HepG2 (cell line): ENCODE measurements at regions not wholly inside any gene's neighbourhood (a gene's known extent, or its start where the extent isn't known, plus 50 kb on each side); places are given as distances from the start of the nearest gene placed in this dataset.
A peak's percentile ranks its signal among the peaks of the same experiment; 100 is the strongest.

ENCODE experiments used
- ISL2 ChIP-seq: sonication (generic); formaldehyde crosslinking; IDR thresholded peaks from 2 replicates; pipeline ENCODE4 v1.5.0; 2020; ENCODE audit warnings: missing genetic modification reagents
- KDM4B ChIP-seq: sonication (generic); formaldehyde crosslinking; IDR thresholded peaks from 2 replicates; pipeline ENCODE4 v1.4.0; 2020; ENCODE audit warnings: missing genetic modification reagents
- KLF15 ChIP-seq: sonication (generic); formaldehyde crosslinking; IDR thresholded peaks from 2 replicates; pipeline ENCODE4 v1.8.1; 2023; ENCODE audit warnings: borderline replicate concordance, mild to moderate bottlenecking, inconsistent platforms, missing genetic modification reagents, mixed read lengths
- MBD4 ChIP-seq: IDR thresholded peaks from 2 replicates; pipeline ENCODE4 v1.6.1; 2012; ENCODE audit warnings: low read length, inconsistent platforms, borderline replicate concordance
- NR1H2 ChIP-seq: sonication (generic); formaldehyde crosslinking; IDR thresholded peaks from 2 replicates; pipeline ENCODE4 v1.8.1; 2022; ENCODE audit warnings: low read depth, missing genetic modification reagents, borderline replicate concordance
- NRL ChIP-seq: sonication (generic); formaldehyde crosslinking; IDR thresholded peaks from 2 replicates; pipeline ENCODE4 v1.5.0; 2020; ENCODE audit warnings: missing genetic modification reagents, mild to moderate bottlenecking, moderate library complexity, borderline replicate concordance
- PITX1 ChIP-seq: sonication (generic); formaldehyde crosslinking; IDR thresholded peaks from 2 replicates; pipeline ENCODE4 v1.5.1; 2020; ENCODE audit warnings: mild to moderate bottlenecking, missing genetic modification reagents
- SRSF1 ChIP-seq: fragments of 200-400 bp; formaldehyde crosslinking; optimal IDR thresholded peaks from 2 replicates; pipeline ENCODE3; 2017; ENCODE audit warnings: mild to moderate bottlenecking, low read depth, low read length, moderate library complexity
- TCF7L2 ChIP-seq: IDR thresholded peaks from 2 replicates; pipeline ENCODE4 v1.6.1; 2011; ENCODE audit warnings: mild to moderate bottlenecking, low read depth, low read length, moderate library complexity
- ZBTB21 ChIP-seq: sonication (generic); formaldehyde crosslinking; IDR thresholded peaks from 2 replicates; pipeline ENCODE4 v1.4.0; 2020; ENCODE audit warnings: missing genetic modification reagents
- ZNF24 ChIP-seq: fragments of 450-650 bp; IDR thresholded peaks from 2 replicates; pipeline ENCODE4 v1.6.1; 2017; ENCODE audit warnings: antibody characterized with exemption, mild to moderate bottlenecking
- ZNF260 ChIP-seq: sonication (generic); formaldehyde crosslinking; IDR thresholded peaks from 2 replicates; pipeline ENCODE4 v1.4.0; 2020; ENCODE audit warnings: missing genetic modification reagents, low read depth, mild to moderate bottlenecking, borderline replicate concordance
- ZNF441 ChIP-seq: sonication (generic); formaldehyde crosslinking; IDR thresholded peaks from 2 replicates; pipeline ENCODE4 v1.7.0; 2021; ENCODE audit warnings: missing genetic modification reagents, borderline replicate concordance
- ZNF788 ChIP-seq: sonication (generic); formaldehyde crosslinking; IDR thresholded peaks from 2 replicates; pipeline ENCODE4 v1.5.0; 2020; ENCODE audit warnings: mild to moderate bottlenecking, missing genetic modification reagents, borderline replicate concordance
- ZNF83 ChIP-seq: sonication (generic); formaldehyde crosslinking; IDR thresholded peaks from 2 replicates; pipeline ENCODE4 v1.4.0; 2020; ENCODE audit warnings: missing genetic modification reagents, mild to moderate bottlenecking, borderline replicate concordance
- ZSCAN12 ChIP-seq: sonication (generic); formaldehyde crosslinking; IDR thresholded peaks from 2 replicates; pipeline ENCODE4 v1.9.0; 2021; ENCODE audit warnings: mild to moderate bottlenecking, missing genetic modification reagents
- ZSCAN20 ChIP-seq: sonication (generic); formaldehyde crosslinking; IDR thresholded peaks from 2 replicates; pipeline ENCODE4 v1.4.0; 2020; ENCODE audit warnings: missing genetic modification reagents, mild to moderate bottlenecking, borderline replicate concordance
- TF ChIP-seq, protein P1 (sequence below): sonication (generic); formaldehyde crosslinking; IDR thresholded peaks from 2 replicates; pipeline ENCODE4 v1.4.0; 2020; ENCODE audit warnings: low read depth, mild to moderate bottlenecking, missing genetic modification reagents
- TF ChIP-seq, protein P2 (sequence below): sonication (generic); formaldehyde crosslinking; IDR thresholded peaks from 2 replicates; pipeline ENCODE4 v1.8.0; 2022; ENCODE audit warnings: mild to moderate bottlenecking, missing genetic modification reagents, borderline replicate concordance
- TF ChIP-seq, protein P3 (sequence below): sonication (generic); formaldehyde crosslinking; IDR thresholded peaks from 2 replicates; pipeline ENCODE4 v1.8.1; 2023; ENCODE audit warnings: mild to moderate bottlenecking, missing genetic modification reagents
- TF ChIP-seq, protein P4 (sequence below): fragments of 450-650 bp; IDR thresholded peaks from 2 replicates; pipeline ENCODE4 v1.6.1; 2017
- TF ChIP-seq, protein P5 (sequence below): sonication (generic); formaldehyde crosslinking; IDR thresholded peaks from 2 replicates; pipeline ENCODE4 v1.5.1; 2020; ENCODE audit warnings: missing genetic modification reagents, mild to moderate bottlenecking, borderline replicate concordance

DNA sequence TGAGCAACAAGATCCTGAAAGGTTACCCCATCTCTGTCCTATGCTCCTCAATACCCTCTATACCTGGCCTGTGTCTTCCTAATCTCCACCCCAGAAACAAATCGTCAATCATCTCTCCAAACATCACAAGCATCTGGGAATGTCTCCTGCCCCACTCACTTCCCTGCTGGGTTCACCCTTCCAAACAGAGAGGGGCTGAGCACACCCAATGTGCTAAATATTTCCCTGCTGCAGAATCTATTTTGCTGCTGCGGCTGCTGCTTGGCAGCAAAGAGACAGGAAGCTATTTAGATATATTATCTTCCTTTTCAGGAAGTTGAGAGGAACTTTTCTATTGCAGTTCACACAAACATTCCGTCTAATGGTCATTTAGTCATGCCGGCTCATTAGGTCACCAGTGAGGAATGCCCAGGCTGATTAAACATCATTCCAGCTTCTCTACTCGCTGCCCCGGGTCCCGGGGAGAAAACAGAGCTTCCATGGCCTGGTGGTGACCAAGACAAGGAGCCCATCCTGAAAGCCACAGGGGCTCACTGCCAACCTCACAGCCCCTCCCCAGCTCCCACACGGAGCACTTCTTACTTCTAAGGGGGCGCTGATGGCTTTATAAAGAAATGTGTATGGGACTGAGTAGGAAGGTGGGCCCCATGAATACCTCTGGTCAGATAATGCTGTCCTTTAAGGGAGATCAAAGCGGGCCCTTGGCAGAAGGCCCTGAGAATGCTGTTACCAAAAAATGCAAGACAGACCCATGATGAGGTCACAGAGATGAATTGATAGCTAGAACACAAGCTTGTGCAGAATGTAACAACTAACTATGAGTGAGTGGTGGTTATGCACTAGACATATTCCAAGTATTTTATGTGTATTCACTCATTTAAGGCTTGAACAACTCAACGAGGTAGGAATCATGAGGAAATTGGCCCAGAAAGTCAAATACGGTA, 218.3 kb downstream of the SOX9 start (continued):
- TF ChIP-seq PITX1 (CRISPR knock-in tag) (peak; percentile 64), ZNF441 (CRISPR knock-in tag) (no peak), TCF7L2 (no peak), ZSCAN20 (no peak), KLF15 (0 out of 2 replicates have a peak, but pooled peaks have one; percentile 15), ZSCAN12 (CRISPR knock-in tag) (no peak), SRSF1 (no peak), ZNF24 (no peak), KDM4B (CRISPR knock-in tag) (no peak), ZNF788 (CRISPR knock-in tag) (no peak), NR1H2 (no peak), MBD4 (no peak), ISL2 (CRISPR knock-in tag) (peak; percentile 68; the same call in 1 of the 2 replicates), NRL (CRISPR knock-in tag) (no peak), ZBTB21 (CRISPR knock-in tag) (peak; percentile 64), ZNF83 (CRISPR knock-in tag) (no peak), ZNF260 (no peak)
- TF ChIP-seq, protein P1, sequence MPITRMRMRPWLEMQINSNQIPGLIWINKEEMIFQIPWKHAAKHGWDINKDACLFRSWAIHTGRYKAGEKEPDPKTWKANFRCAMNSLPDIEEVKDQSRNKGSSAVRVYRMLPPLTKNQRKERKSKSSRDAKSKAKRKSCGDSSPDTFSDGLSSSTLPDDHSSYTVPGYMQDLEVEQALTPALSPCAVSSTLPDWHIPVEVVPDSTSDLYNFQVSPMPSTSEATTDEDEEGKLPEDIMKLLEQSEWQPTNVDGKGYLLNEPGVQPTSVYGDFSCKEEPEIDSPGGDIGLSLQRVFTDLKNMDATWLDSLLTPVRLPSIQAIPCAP (CRISPR knock-in tag) = no peak
- TF ChIP-seq, protein P2, sequence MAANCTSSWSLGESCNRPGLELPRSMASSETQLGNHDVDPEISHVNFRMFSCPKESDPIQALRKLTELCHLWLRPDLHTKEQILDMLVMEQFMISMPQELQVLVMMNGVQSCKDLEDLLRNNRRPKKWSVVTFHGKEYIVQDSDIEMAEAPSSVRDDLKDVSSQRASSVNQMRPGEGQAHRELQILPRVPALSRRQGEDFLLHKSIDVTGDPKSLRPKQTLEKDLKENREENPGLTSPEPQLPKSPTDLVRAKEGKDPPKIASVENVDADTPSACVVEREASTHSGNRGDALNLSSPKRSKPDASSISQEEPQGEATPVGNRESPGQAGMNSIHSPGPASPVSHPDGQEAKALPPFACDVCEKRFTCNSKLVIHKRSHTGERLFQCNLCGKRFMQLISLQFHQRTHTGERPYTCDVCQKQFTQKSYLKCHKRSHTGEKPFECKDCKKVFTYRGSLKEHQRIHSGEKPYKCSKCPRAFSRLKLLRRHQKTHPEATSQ (CRISPR knock-in tag) = no peak
- TF ChIP-seq, protein P3, sequence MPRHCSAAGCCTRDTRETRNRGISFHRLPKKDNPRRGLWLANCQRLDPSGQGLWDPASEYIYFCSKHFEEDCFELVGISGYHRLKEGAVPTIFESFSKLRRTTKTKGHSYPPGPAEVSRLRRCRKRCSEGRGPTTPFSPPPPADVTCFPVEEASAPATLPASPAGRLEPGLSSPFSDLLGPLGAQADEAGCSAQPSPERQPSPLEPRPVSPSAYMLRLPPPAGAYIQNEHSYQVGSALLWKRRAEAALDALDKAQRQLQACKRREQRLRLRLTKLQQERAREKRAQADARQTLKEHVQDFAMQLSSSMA (CRISPR knock-in tag) = no peak
- TF ChIP-seq, protein P4, sequence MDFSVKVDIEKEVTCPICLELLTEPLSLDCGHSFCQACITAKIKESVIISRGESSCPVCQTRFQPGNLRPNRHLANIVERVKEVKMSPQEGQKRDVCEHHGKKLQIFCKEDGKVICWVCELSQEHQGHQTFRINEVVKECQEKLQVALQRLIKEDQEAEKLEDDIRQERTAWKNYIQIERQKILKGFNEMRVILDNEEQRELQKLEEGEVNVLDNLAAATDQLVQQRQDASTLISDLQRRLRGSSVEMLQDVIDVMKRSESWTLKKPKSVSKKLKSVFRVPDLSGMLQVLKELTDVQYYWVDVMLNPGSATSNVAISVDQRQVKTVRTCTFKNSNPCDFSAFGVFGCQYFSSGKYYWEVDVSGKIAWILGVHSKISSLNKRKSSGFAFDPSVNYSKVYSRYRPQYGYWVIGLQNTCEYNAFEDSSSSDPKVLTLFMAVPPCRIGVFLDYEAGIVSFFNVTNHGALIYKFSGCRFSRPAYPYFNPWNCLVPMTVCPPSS = no peak
- TF ChIP-seq, protein P5, sequence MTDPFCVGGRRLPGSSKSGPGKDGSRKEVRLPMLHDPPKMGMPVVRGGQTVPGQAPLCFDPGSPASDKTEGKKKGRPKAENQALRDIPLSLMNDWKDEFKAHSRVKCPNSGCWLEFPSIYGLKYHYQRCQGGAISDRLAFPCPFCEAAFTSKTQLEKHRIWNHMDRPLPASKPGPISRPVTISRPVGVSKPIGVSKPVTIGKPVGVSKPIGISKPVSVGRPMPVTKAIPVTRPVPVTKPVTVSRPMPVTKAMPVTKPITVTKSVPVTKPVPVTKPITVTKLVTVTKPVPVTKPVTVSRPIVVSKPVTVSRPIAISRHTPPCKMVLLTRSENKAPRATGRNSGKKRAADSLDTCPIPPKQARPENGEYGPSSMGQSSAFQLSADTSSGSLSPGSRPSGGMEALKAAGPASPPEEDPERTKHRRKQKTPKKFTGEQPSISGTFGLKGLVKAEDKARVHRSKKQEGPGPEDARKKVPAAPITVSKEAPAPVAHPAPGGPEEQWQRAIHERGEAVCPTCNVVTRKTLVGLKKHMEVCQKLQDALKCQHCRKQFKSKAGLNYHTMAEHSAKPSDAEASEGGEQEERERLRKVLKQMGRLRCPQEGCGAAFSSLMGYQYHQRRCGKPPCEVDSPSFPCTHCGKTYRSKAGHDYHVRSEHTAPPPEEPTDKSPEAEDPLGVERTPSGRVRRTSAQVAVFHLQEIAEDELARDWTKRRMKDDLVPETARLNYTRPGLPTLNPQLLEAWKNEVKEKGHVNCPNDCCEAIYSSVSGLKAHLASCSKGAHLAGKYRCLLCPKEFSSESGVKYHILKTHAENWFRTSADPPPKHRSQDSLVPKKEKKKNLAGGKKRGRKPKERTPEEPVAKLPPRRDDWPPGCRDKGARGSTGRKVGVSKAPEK (CRISPR knock-in tag) = no peak
